T-cell (primary cell): ENCODE measurements at regions not wholly inside any gene's neighbourhood (a gene's known extent, or its start where the extent isn't known, plus 50 kb on each side); places are given as distances from the start of the nearest gene placed in this dataset.

ENCODE experiments used
- ATAC-seq, 4 experiments: fragments of 200-7000 bp in 3 of 4; fragments of 150-1000 bp in 1 of 4; cut with Tn5 transposase; replicated peaks in 1 of 4; 1 replicate in 3 of 4; 2 replicates in 1 of 4; pipeline ENCODE4 v1.10.0; 2021; ENCODE audit warnings: moderate library complexity in 3 of 4, mild to moderate bottlenecking in 2 of 4, moderate number of reproducible peaks in 1 of 4
- CTCF ChIA-PET, 2 donors: fragments of 300-600 bp; sonication (Branson Sonifier 250); formaldehyde crosslinking; loops; one replicate each; lab custom pipeline; 2022; ENCODE audit warnings: antibody characterized with exemption in 2 of 2; lab: Charles Lee
- POLR2A ChIA-PET, 2 donors: fragments of 300-600 bp; sonication (Branson Sonifier 250); formaldehyde crosslinking; loops; one replicate each; lab custom pipeline; 2022; ENCODE audit warnings: antibody characterized with exemption in 2 of 2; lab: Charles Lee
- DNase-seq, 35 experiments: peaks; one replicate each; pipeline versions ENCODE4 v3.0.0 to v3.0.0-alpha.2; 2013 to 2023
- H3K27ac ChIP-seq: one replicate; pipeline ENCODE4 v1.5.1; 2013; ENCODE audit warnings: low read length
- H3K27me3 ChIP-seq, 2 experiments: replicated peaks in 1 of 2; 1 replicate in 1 of 2; 2 replicates in 1 of 2; pipeline versions ENCODE4 v1.6.1 to v1.7.0; 2013; ENCODE audit warnings: low read length in 1 of 2, mixed read lengths in 1 of 2; ENCODE audit not compliant: control insufficient read depth in 2 of 2, insufficient read depth in 2 of 2; ENCODE audit errors: extremely low read depth in 1 of 2
- H3K36me3 ChIP-seq, 2 donors: 1 replicate in 1 of 2; 2 replicates in 1 of 2; pipeline versions ENCODE4 v1.6.1 to v1.7.0; 2013; ENCODE audit warnings: low read length in 1 of 2; ENCODE audit not compliant: control insufficient read depth in 2 of 2, insufficient read depth in 1 of 2; ENCODE audit errors: extremely low read depth in 1 of 2
- H3K4me1 ChIP-seq, 2 experiments: 1 replicate in 1 of 2; 2 replicates in 1 of 2; pipeline versions ENCODE4 v1.6.1 to v1.7.0; 2013; ENCODE audit warnings: low read length in 2 of 2, mixed read lengths in 1 of 2; ENCODE audit not compliant: insufficient read depth in 2 of 2, control insufficient read depth in 1 of 2; ENCODE audit errors: extremely low read depth in 1 of 2
- H3K4me3 ChIP-seq, 2 donors: 1 replicate in 1 of 2; 2 replicates in 1 of 2; pipeline versions ENCODE4 v1.5.1 to v1.7.0; 2013; ENCODE audit warnings: mild to moderate bottlenecking in 2 of 2, low read length in 1 of 2, moderate library complexity in 1 of 2; ENCODE audit not compliant: control insufficient read depth in 1 of 2; ENCODE audit errors: extremely low read depth in 1 of 2
- H3K9me3 ChIP-seq: 2 replicates; pipeline ENCODE4 v1.7.0; 2013
- H3K27ac Mint-ChIP-seq, 2 donors: one replicate each; pipeline ENCODE4 v1.8.0; 2020 to 2021; ENCODE audit warnings: mild to moderate bottlenecking in 2 of 2, mixed read lengths in 2 of 2
- H3K27me3 Mint-ChIP-seq, 2 donors: one replicate each; pipeline ENCODE4 v1.8.0; 2021 to 2022; ENCODE audit warnings: mixed read lengths in 2 of 2
- H3K36me3 Mint-ChIP-seq: one replicate; pipeline ENCODE4 v1.8.0; 2021; ENCODE audit warnings: mixed read lengths
- H3K4me1 Mint-ChIP-seq, 3 donors: one replicate each; pipeline ENCODE4 v1.8.0; 2020 to 2022; ENCODE audit warnings: mixed read lengths in 3 of 3, mild to moderate bottlenecking in 1 of 3
- H3K4me3 Mint-ChIP-seq, 3 donors: one replicate each; pipeline ENCODE4 v1.8.0; 2020 to 2022; ENCODE audit warnings: mild to moderate bottlenecking in 3 of 3, mixed read lengths in 3 of 3, moderate library complexity in 3 of 3
- H3K9me3 Mint-ChIP-seq, 3 donors: one replicate each; pipeline ENCODE4 v1.8.0; 2020 to 2022; ENCODE audit warnings: mixed read lengths in 3 of 3
- WGBS: methylation state at CpG from one replicate; pipeline ENCODE4 v1.1.5; 2013; ENCODE audit warnings: missing lambda C conversion rate; ENCODE audit not compliant: insufficient coverage; 5-methylcytosine and 5-hydroxymethylcytosine counted together

GRCh38 chr2:58973811-58974281, 732.7 kb upstream of the FANCL start:
- POLR2A ChIA-PET: no interaction called here
- no peak overlapping the region for H3K27ac Mint-ChIP-seq
- no peak for ATAC-seq
- H3K4me1 Mint-ChIP-seq: no peaks in the 10 kb centered on the region
- peaks cover 2 to 3% of the 10 kb centered on the region in 2 donors for H3K27me3 Mint-ChIP-seq
- Histone ChIP-seq H3K4me3 (no peak overlapping the region), H3K9me3 (no peaks in the 10 kb centered on the region), H3K4me1 (no peaks in the 10 kb centered on the region), H3K36me3 (no peaks in the 10 kb centered on the region), H3K27me3 (no peaks in the 10 kb centered on the region), H3K27ac (no peak overlapping the region)
- H3K4me3 Mint-ChIP-seq: no peak overlapping the region
- CTCF ChIA-PET: interaction anchor here in 1 of 2 donors (0.7 kb wide), 1 partner anchor 398 kb away, joined by 8 read pairs; no protein-coding TSS in a partner anchor
- H3K36me3 Mint-ChIP-seq: no peaks in the 10 kb centered on the region
- 80% methylated on average over 2 of the region's 6 CpGs for WGBS
- no peak for DNase-seq
- no peaks in the 10 kb centered on the region for H3K9me3 Mint-ChIP-seq

- Histone ChIP-seq H3K4me1 (no peaks in the 10 kb centered on the region), H3K9me3 (no peaks in the 10 kb centered on the region), H3K27ac (no peak overlapping the region), H3K27me3 (no peaks in the 10 kb centered on the region), H3K36me3 (no peaks in the 10 kb centered on the region), H3K4me3 (no peak overlapping the region)
- Mint-ChIP-seq H3K36me3 (no peaks in the 10 kb centered on the region), H3K27ac (no peak overlapping the region), H3K4me1 (no peaks in the 10 kb centered on the region), H3K9me3 (no peaks in the 10 kb centered on the region), H3K27me3 (peaks cover 2 to 3% of the 10 kb centered on the region in 2 donors), H3K4me3 (no peak overlapping the region)
- DNase-seq: no peak
- WGBS: no CpG with 5 or more reads among the region's 1 CpG
- CTCF ChIA-PET: interaction anchor here in 1 of 2 donors (0.6 kb wide), 1 partner anchor 1838 kb away, joined by 4 read pairs; no protein-coding TSS in a partner anchor
- ATAC-seq: no peak
- POLR2A ChIA-PET: no interaction called here
Measured at GRCh38 chr2:58972737-58973136, 731.6 kb upstream of the FANCL start.

- no peaks in the 10 kb centered on the region for H3K27me3 ChIP-seq
- 94% methylated on average over 6 of the region's 14 CpGs for WGBS
- H3K9me3 ChIP-seq: no peaks in the 10 kb centered on the region
- no peaks in the 10 kb centered on the region for H3K36me3 ChIP-seq
- no peak for ATAC-seq
- peaks cover 2 to 3% of the 10 kb centered on the region in 2 donors for H3K27me3 Mint-ChIP-seq
- POLR2A ChIA-PET: no interaction called here
- no peaks in the 10 kb centered on the region for H3K9me3 Mint-ChIP-seq
- CTCF ChIA-PET: interaction anchor here in 1 of 2 donors (0.6 kb wide), 1 partner anchor 1839 kb away, joined by 4 read pairs; no protein-coding TSS in a partner anchor
- no peak overlapping the region for H3K27ac ChIP-seq
- no peak overlapping the region for H3K4me3 ChIP-seq
- DNase-seq: no peak
- no peaks in the 10 kb centered on the region for H3K4me1 Mint-ChIP-seq
- no peaks in the 10 kb centered on the region for H3K36me3 Mint-ChIP-seq
- no peaks in the 10 kb centered on the region for H3K4me1 ChIP-seq
- no peak overlapping the region for H3K4me3 Mint-ChIP-seq
- no peak overlapping the region for H3K27ac Mint-ChIP-seq
Measured at GRCh38 chr2:58971511-58972360, 730.6 kb upstream of the FANCL start.

GRCh38 chr2:58970365-58970764, 729.2 kb upstream of the FANCL start:
- H3K4me3 ChIP-seq: no peak overlapping the region
- 82% methylated on average over 3 of the region's 4 CpGs for WGBS
- Mint-ChIP-seq H3K27ac (no peak overlapping the region), H3K4me1 (no peaks in the 10 kb centered on the region), H3K4me3 (no peak overlapping the region), H3K36me3 (no peaks in the 10 kb centered on the region), H3K27me3 (peaks cover 2 to 3% of the 10 kb centered on the region in 2 donors), H3K9me3 (no peaks in the 10 kb centered on the region)
- no peaks in the 10 kb centered on the region for H3K36me3 ChIP-seq
- H3K27me3 ChIP-seq: no peaks in the 10 kb centered on the region
- POLR2A ChIA-PET: no interaction called here
- no peaks in the 10 kb centered on the region for H3K4me1 ChIP-seq
- ATAC-seq: no peak
- CTCF ChIA-PET: no interaction called here
- DNase-seq: no peak
- no peak overlapping the region for H3K27ac ChIP-seq
- no peaks in the 10 kb centered on the region for H3K9me3 ChIP-seq

- ATAC-seq (no peak), DNase-seq (no peak)
- no peaks in the 10 kb centered on the region for H3K27me3 ChIP-seq
- no peaks in the 10 kb centered on the region for H3K4me1 ChIP-seq
- no peaks in the 10 kb centered on the region for H3K9me3 Mint-ChIP-seq
- no peaks in the 10 kb centered on the region for H3K36me3 ChIP-seq
- CTCF ChIA-PET: interaction anchor here in 1 of 2 donors (0.7 kb wide), 1 partner anchor 9 kb away, joined by 5 read pairs; no protein-coding TSS in a partner anchor
- H3K27ac Mint-ChIP-seq: no peak overlapping the region
- no peak overlapping the region for H3K4me3 ChIP-seq
- peaks cover 0 to 2% of the 10 kb centered on the region in 2 donors for H3K27me3 Mint-ChIP-seq
- H3K4me1 Mint-ChIP-seq: no peaks in the 10 kb centered on the region
- H3K36me3 Mint-ChIP-seq: no peaks in the 10 kb centered on the region
- POLR2A ChIA-PET: no interaction called here
- H3K27ac ChIP-seq: no peak overlapping the region
- no CpG with 5 or more reads among the region's 2 CpGs for WGBS
- H3K4me3 Mint-ChIP-seq: no peak overlapping the region
- no peaks in the 10 kb centered on the region for H3K9me3 ChIP-seq
Measured at GRCh38 chr2:58968885-58969284, 727.8 kb upstream of the FANCL start.

GRCh38 chr2:58967736-58968135, 726.6 kb upstream of the FANCL start:
- no peak overlapping the region for H3K4me3 ChIP-seq
- H3K4me1 ChIP-seq: no peaks in the 10 kb centered on the region
- no peaks in the 10 kb centered on the region for H3K27me3 ChIP-seq
- H3K4me1 Mint-ChIP-seq: no peaks in the 10 kb centered on the region
- no peak for DNase-seq
- ChIA-PET POLR2A (no interaction called here), CTCF (no interaction called here)
- H3K36me3 Mint-ChIP-seq: no peaks in the 10 kb centered on the region
- no peaks in the 10 kb centered on the region for H3K9me3 ChIP-seq
- 27% methylated on average over 2 of the region's 5 CpGs for WGBS
- ATAC-seq: no peak
- H3K4me3 Mint-ChIP-seq: no peak overlapping the region
- no peaks in the 10 kb centered on the region for H3K36me3 ChIP-seq
- H3K27ac Mint-ChIP-seq: no peak overlapping the region
- peaks cover 0 to under 1% of the 10 kb centered on the region in 2 donors for H3K27me3 Mint-ChIP-seq
- H3K27ac ChIP-seq: no peak overlapping the region
- no peaks in the 10 kb centered on the region for H3K9me3 Mint-ChIP-seq
